Astrocyte (in vitro differentiated cells and primary cell): ENCODE measurements at regions not wholly inside any gene's neighbourhood (a gene's known extent, or its start where the extent isn't known, plus 50 kb on each side); places are given as distances from the start of the nearest gene placed in this dataset.

Experiments
- CTCF ChIP-seq: IDR thresholded peaks from 2 replicates; pipeline ENCODE4 v1.5.1; 2011; ENCODE audit warnings: low read depth, mild to moderate bottlenecking, inconsistent platforms, low read length, moderate library complexity; ENCODE audit not compliant: insufficient read depth
- EZH2 ChIP-seq: IDR thresholded peaks from 2 replicates; pipeline ENCODE4 v1.6.1; 2012; ENCODE audit warnings: mild to moderate bottlenecking, low read length, inconsistent platforms; ENCODE audit not compliant: insufficient read depth

- TF ChIP-seq CTCF (no peak), EZH2 (no peak)
Measured at GRCh38 chr2:188852772-188853171, 121.4 kb upstream of the COL3A1 start.
